HT-29 (cell line): ENCODE measurements at regions not wholly inside any gene's neighbourhood (a gene's known extent, or its start where the extent isn't known, plus 50 kb on each side); places are given as distances from the start of the nearest gene placed in this dataset.
"Not testable (repeated sequence)": the region's sequence is repeated elsewhere in the genome, so short reads cannot be mapped to it uniquely, and the experiment has no call there.

Experiments used
- DNase-seq: peaks from one replicate; pipeline ENCODE4 v3.0.0-alpha.2; 2015; ENCODE audit warnings: low spot score

- no peak for DNase-seq
Observed at GRCh38 chr13:44848920-44849676, 140.2 kb downstream of the NUFIP1 start.

GRCh38 chr13:44845281-44846058 is 143.8 kb downstream of the NUFIP1 start:
- DNase-seq = not testable (repeated sequence)

DNA sequence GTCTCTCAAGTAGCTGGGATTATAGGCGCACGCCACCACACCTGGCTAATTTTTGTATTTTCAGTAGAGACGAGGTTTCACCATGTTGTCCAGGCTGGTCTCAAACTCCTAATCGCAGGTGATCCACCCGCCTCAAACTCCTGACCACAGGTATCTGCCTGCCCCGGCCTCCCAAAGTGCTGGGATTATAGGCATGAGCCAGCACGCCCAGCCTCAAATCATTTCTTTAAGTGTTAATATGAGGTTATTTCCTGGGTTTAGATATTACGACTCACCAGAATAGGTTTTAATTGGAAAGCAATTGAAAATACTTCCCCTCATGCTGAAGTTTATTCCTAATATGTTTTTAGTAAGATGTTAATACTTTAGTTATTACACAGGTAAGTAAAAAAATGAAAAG is 144.5 kb downstream of the NUFIP1 start:
- no peak for DNase-seq

DNA sequence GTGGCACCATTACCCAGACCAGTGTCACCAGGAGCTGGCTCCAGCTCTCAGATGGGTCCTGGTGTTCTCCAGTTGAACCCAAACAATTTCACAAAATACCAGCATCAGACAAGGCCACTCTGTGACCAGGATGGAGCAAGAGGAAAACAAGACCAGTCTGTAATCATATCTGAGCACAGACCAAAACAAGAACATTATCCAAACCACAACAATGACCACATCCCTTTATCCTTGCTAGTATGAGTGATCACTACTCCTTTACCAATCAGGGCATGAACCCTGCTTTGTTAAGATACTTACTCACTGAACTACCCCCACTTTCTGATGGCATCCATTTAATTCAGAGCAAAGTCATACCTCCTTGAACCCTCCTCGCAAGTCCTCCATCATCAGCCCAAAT is 145.9 kb downstream of the NUFIP1 start:
- no peak for DNase-seq

- peak; percentile 34 for DNase-seq
Observed at GRCh38 chr13:44842158-44842557, 147.1 kb downstream of the NUFIP1 start.

GRCh38 chr13:44840131-44840530 is 149.1 kb downstream of the NUFIP1 start:
- DNase-seq = no peak

DNA sequence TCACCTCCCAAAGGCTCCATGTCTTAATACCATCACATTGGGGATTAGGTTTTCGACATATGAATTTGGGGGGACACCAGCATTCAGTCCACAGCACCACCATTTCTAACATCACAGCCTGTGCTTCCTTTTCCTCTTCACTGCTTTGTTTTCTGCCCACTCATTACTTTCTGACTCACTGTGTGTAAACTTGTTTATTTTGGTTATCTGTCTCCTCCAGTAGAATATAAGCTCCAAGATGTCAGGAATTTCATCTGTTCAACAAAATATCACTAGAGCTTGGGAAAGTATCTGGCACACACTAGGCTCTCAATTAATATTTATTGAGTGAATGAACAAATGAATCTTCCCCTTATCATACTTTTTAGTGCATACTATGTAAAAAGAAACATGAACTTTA is 152.0 kb downstream of the NUFIP1 start:
- no peak for DNase-seq

DNA sequence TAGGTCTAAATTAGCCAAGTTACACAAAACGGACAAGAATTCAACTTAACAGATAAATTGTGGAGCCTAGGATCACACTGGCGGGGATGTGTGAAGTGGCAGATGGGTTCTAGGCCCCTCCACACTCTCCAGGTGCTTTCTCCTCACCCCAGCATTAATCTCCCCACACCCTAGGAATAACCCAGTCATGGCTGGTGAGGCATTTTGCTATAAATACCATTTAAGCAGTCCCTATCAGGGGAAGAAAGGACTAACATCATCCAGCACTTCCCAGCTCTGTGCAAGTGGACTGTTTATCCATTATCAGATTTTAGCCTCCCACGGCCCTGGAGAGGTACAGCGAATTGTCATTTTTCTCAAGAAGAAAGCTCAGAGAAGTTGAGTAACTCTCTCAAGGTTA is 154.9 kb downstream of the NUFIP1 start:
- no peak for DNase-seq

GRCh38 chr13:44833626-44834025 is 155.6 kb downstream of the NUFIP1 start:
- DNase-seq = no peak

- DNase-seq = no peak
Observed at GRCh38 chr13:44833139-44833538, 156.1 kb downstream of the NUFIP1 start.

GRCh38 chr13:44826591-44827350 is 162.5 kb downstream of the NUFIP1 start:
- no peak for DNase-seq

DNA sequence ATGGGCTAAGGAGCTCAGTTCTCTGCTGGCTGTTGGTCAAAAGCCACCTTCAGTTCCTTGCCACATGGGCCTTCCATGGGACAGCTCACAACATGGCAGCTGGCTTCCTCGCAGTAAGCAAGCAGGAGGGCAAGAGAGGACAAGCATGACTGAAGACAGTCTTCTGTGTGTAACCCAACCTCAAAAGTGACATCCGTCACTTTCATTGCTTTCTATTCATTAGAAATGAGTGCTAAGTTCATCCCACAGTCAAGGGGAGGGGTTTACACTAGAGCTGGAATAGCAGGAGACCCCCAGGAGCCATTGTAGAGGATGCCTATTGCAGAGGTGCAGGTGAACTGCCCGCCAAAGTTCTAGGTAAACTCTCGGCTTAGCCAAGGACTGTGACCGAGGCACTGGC is 163.3 kb downstream of the NUFIP1 start:
- DNase-seq = no peak

- not testable (repeated sequence) for DNase-seq
Observed at GRCh38 chr13:44823555-44823954, 165.7 kb downstream of the NUFIP1 start.

DNA sequence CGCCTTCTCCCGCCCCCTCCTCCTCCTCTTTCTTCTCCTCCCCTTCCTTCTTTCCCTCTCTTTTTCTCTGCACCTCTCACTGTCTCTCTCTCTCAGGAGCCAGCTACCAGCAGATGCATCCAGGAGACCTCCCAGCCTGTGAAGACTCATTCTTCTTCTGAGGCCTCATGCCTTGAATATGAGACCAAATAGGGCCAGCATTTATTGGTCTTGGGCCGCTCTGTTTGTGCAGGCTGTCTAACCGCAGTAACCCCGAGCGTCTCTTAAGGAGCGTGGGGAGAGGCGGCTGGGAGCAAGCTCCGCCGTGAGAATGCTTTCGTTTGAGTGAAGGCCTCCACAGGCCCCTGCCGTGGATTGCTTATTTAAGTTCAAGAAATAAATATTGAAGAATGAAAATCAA is 167.0 kb downstream of the NUFIP1 start:
- DNase-seq = no peak

GRCh38 chr13:44819772-44820171 is 169.5 kb downstream of the NUFIP1 start:
- DNase-seq = no peak

DNA sequence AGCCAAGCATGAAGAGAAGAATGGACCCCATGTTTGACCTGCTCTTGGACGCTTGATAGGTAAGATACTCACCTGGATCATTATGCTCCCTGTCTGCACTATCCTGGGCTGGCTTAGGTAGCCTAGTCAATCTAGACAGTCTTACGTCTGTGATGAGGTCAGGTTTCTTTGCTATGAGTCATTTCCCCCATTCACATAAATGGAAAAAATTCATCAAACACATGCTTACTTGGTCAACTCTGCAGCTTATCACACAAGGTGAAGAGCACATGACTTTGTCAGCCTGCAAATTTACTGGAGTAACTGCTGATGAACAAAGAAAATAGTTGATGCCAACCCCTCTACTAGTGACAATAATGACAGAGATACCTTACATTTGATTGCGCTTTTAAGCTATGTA is 170.0 kb downstream of the NUFIP1 start:
- peak; percentile 36 for DNase-seq

DNA sequence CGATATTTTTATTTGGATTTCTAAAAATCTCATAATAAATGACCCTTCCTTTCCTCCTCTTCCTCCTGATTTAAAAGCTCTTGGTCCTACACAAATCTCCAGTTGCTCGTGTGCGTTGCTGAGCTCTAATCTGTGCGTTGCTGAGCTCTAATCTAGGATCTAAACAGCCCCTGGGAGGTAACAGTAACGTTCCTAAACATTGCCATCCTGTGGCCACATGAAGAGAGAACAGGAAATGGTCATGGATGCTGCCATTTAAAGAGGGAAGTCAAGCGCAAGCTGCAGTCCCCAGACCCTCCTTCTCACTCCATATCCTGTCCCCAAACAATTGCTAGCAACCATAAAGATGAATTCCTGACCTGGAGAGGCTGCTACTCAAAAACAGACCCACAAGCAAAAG is 170.8 kb downstream of the NUFIP1 start:
- DNase-seq = no peak

DNA sequence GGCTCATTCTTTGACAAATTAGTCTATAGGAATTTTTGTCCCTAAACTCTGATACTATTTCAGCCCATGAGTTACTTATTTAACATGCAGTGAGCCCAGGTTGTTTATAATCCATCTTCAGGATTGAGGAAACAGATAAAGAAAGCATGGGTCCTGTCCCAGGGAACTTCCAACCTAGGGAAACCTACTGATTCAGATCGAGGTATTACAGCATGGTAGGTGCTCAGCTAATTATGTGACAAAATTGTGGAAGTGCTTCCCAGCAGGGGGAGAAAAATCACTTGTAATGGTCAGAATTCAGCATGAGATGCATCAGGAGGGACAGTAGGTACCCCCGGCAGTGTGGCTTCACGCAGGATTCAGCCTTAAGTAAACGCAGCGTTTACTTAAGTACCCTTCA is 171.3 kb downstream of the NUFIP1 start:
- DNase-seq = no peak

GRCh38 chr13:44817131-44817671 is 172.1 kb downstream of the NUFIP1 start:
- DNase-seq = no peak

- DNase-seq = no peak
Observed at GRCh38 chr13:44816701-44817100, 172.6 kb downstream of the NUFIP1 start.

GRCh38 chr13:44815623-44816022 is 173.6 kb downstream of the NUFIP1 start:
- peak; percentile 67 for DNase-seq

DNA sequence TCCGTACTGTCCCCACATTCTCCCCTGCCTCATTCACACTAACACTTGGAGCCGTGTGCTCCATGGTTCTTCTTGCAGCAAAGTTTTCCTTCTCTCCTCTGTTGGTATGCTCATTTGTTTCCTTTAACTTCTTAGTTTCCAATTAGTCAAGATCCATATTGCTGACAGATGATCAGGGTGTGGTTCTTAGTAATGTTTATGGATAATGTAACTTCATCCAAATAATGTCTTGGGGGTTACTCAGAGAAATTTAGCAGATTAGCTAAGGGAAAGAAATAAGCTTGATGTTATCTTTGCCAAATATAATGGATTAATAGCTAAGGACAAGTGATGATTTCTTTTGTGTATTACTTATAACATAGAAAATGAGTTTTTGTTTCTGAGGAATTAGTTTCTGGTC is 174.4 kb downstream of the NUFIP1 start:
- no peak for DNase-seq
